Left ventricle myocardium superior (tissue), 1 donor: ENCODE measurements at regions not wholly inside any gene's neighbourhood (a gene's known extent, or its start where the extent isn't known, plus 50 kb on each side); places are given as distances from the start of the nearest gene placed in this dataset.

ENCODE experiments used
- ATAC-seq: fragments of 200-7000 bp; cut with Tn5 transposase; one replicate; pipeline ENCODE4 v1.9.1; 2020; ENCODE audit warnings: mild to moderate bottlenecking, moderate library complexity
- DNase-seq: peaks from one replicate; pipeline ENCODE4 v3.0.0-alpha.2; 2020
- intact Hi-C: fragments of 100-400 bp; cut with micrococcal nuclease; formaldehyde crosslinking; loops from one replicate; pipeline ENCODE4 v1.11.0; 2022
- donor health status: DM: no; HTN: yes; CAD: no; lungs with severe emphysema.

DNA sequence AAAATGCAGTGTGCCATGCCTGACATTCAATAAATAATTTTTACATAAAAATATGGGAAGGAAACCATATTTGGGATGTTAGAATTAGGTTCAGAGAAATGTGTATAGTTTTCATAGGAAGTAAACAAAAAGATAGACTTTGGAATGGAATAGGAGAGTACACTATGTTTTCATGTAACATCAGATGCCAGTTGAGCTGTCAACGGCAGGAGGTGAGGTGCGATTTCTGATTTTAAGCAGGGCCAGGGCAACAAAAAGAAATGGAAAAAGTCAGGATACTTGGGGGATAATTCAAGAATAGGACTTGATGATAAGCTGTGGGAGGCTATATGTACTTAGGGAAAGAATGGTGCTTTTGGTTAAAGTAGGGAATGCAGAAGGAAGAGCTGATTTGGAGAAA, 639.5 kb downstream of the OTOL1 start:
- ATAC-seq (peak; percentile 39), DNase-seq (peak; percentile 55)
- intact Hi-C loops, result no loop called here

DNA sequence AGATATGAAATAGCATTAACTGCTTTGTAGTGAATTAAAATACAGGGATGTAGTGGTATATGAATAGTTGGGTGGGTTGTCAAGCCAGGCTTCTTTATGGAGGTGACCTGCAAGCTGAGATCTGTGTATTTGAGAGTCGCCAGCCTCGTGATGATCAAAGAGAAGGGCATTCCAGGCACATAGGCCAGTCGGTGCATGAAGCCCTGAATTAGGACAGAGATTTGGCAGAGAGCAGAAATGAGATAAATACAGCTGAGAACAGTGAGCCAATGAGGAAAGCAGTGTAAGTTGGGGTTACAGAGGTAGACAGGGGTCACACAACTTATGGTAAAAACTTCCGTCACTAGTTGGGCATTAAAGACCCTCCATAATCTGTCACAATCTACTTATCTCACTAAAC, 641.9 kb downstream of the OTOL1 start:
- DNase-seq, result peak; percentile 40
- peak; percentile 98 for ATAC-seq
- intact Hi-C loops, result no loop called here

DNA sequence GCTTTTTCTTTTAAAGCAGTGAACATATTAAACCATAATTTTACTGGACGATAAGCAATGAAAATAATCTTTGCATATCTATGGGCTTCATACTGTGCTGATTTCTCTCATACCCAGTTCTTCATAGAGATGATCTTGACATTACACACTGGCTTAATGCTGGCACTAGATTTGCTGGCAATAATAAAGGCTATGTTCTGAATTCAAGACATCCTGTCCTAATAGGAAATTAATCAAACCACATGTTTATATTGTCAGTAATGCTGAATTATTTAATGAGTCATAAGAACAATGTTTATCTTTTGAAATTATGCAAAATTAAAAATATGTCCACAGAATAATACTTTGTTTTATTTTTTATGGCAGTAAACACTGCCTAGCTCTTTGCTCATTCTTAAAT, 643.2 kb downstream of the OTOL1 start:
- ATAC-seq (no peak), DNase-seq (no peak)
- intact Hi-C loops, result no loop called here

DNA sequence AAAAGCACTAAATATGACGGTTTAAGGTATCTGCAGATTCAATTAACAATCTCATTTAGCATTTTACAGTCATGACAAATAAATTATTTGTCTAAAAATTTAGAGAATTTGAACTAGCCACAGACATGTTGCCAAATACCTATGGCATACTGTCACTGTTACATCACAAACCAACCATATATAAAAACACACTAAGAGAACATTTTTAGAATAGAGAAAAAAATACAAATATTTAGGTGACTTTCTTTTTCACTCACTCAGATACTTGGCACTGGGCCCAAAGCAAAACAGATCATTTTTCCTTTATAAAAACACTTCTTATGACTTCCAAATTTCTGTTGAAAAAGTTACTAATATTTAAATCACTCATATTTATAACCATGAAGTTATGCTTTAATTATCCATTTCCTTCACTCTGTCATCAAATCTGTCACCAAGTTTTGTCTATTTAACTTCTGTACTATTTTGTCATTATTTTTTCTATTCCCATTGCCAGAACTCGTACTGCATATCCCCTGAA, 644.7 kb downstream of the OTOL1 start:
- ATAC-seq (no peak), DNase-seq (no peak)
- intact Hi-C loops, result no loop called here

DNA sequence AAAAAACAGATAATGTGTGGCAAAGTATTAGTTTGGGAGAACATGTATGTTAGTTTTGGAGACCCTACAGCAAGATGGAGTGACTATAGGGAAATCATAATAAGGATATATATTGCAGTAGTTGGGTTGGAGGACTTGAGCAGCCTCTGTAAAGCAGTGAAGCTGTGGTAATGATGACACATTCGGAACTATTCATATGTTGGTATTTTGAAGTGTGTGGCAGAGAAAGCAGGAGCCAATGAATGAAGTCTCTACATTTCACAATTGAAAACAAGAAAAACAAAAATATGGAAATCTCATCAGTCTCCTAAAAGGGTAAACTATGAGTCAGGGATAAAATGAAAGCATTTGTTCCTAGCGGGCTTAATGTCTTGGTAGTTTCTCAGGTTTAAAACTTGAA, 645.9 kb downstream of the OTOL1 start:
- ATAC-seq (no peak), DNase-seq (no peak)
- intact Hi-C loops, result no loop called here

DNA sequence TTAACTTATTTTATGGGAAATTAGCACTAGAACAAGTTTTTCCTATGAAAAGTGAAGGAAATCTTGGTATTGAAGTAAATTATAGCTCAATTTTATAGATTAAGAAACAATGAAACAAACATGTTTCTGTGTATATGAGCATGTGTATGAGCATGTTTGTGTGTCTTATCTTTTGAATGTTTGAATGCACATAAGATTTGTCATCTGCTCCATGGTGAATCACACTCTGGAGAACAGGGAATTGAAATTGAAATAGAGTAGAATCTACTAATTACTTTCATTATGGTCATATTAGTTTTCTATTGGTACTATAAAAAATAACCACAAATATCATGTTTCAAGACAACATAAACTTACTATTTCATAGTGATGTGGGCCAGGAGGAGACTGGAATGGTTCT, 646.6 kb downstream of the OTOL1 start:
- ATAC-seq, result no peak
- intact Hi-C loops, result no loop called here
- DNase-seq, result no peak

DNA sequence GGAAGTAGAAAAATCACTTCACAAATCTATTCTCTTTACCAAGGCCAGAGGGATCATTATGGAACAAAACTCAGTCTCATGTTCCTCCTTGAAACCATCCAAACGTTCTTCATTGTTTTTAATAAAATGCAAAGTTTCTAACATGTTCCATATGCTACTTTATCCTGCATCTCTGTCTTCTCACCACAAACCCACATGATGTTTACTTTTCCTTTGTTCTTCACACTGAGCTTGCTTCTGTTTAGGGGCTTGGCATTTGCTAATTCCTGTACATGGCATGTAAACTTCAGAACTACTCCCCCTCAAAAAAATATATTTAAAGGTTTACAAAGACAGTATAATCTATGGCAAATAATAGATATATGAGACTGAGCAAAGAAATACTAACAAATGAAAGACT, 651.4 kb downstream of the OTOL1 start:
- intact Hi-C loops, result no loop called here
- no peak for DNase-seq
- no peak for ATAC-seq

DNA sequence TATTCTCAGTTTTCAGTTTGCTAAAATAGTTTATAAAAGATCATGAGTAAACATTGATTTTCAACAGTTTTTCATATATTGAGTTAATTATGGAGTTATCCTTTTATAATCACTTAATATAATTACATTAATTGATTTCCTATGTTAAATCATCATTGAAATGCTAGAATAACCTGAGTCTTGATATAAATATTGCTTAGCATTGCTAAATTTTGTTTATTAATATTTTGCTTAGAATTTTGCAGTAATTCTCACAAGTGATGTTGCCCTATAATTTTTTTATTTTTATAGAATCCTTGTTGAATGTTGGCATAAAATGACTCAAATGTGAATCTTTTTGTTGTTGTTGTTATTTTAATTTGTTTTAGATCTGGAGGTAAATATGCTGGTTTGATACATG, 654.2 kb downstream of the OTOL1 start:
- DNase-seq (no peak), ATAC-seq (no peak)
- intact Hi-C loops, result no loop called here

DNA sequence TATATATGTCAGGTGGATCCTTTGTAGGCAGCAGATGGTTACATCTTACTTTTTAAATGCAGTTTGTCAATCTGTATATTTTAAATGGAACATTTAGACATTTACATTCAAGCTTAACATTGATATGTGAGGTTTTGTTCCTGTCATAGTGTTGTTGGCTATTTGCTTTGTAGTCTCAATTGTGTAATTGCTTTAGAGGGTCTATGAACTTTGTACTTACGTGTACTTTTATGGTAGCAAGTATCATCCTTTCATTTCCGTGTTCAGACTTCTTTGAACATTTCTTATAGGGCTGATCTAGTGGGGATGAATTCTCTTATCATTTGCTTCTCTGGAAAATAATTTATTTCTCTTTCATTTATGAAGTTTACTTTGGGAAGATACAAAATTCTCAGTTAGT, 656.0 kb downstream of the OTOL1 start:
- DNase-seq, result no peak
- ATAC-seq, result no peak
- intact Hi-C loops, result no loop called here

DNA sequence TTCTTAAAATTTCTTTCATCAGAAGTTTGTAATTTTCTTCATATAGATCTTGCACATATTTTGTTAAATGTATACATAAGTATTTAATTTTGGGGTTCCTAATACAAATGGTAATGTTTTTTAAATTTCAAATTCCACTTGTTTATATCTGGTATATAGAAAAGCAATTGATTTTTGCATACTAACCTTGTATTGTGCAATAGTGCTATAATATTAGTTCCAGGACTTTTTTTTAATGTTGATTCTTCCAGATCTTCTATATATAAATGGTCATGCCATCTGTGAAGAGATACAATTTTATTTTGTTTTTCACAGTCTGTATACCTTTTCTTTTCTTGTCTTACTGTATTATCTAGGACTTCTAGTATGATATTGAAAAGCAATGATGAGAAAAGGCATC, 665.0 kb downstream of the OTOL1 start:
- DNase-seq (no peak), ATAC-seq (no peak)
- intact Hi-C loops, result no loop called here

DNA sequence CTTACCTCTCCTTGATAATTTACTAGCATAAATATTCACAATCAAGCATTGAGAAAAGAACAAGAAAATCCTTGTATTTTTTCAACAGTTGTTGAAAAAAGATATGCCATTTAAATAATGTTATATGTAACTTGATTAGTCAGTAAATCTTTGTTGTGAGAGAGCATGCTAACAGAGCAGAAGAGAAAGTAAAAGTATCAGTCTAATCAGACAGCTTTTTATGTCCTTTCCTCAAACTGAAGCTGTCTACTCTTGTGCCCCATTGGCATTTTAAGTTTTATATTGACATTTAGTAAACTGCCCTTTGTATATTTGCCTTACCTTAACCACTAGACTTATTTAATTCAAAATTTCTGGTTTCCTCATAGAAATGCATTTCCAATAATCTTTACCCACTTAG, 668.7 kb downstream of the OTOL1 start:
- ATAC-seq (no peak), DNase-seq (no peak)
- intact Hi-C loops, result no loop called here

DNA sequence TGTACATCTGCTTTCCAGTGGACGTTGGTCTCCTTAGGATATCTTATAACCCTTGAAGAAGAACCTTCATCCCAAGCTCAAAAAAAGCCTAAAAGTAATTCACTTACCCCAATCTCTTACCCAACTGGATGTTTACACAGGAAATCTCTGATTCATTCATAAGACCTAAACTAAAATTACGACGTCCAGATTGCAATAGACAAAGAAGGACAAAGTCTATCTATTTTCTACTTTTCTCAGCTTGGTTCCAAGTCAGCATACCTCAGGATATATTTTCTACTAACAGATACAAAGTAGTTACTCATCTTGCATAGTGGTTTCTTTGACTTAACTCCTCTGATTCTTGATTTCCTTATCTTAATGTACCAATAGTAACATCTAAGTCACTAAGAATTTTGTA, 669.9 kb downstream of the OTOL1 start:
- intact Hi-C loops, result no loop called here
- ATAC-seq (no peak), DNase-seq (no peak)

DNA sequence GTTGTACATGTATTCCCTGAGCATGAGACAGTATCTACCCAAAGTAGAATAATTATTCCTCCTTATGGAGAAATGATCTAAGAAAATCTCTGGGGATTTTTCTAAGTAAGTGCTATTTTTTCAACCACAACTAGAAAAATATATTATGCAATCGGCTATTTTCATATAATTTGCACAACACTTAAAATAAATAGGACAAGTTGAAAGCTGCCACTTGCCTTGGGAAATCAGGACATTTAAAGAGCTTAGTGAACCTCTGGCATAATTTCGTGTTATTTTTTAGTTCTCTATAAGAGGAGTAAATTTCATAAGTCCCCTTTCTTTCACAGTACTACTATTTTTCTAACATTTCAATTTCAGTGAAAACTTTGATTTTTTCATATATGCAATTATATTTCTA, 672.1 kb downstream of the OTOL1 start:
- intact Hi-C loops, result no loop called here
- ATAC-seq (peak; percentile 20), DNase-seq (no peak)

DNA sequence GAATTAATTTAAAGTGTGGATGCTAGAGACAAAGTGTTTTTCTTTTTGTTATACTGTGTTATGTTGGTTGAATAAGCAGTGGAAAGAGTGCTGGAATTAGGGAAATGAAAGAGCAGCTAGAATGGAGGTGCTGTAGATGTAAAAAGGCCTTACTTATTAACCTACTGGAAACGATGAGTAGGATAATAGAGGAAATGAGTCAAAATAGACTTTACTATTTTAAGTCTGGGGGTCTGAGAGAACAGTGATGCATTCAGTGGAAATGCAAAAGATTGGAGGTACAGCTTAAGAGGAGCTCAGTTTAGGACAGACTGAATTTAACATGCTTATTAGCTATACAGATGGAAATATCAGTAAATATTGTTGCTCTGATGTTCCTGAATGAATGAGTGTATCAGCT, 674.0 kb downstream of the OTOL1 start:
- intact Hi-C loops, result no loop called here
- ATAC-seq, result no peak
- no peak for DNase-seq

DNA sequence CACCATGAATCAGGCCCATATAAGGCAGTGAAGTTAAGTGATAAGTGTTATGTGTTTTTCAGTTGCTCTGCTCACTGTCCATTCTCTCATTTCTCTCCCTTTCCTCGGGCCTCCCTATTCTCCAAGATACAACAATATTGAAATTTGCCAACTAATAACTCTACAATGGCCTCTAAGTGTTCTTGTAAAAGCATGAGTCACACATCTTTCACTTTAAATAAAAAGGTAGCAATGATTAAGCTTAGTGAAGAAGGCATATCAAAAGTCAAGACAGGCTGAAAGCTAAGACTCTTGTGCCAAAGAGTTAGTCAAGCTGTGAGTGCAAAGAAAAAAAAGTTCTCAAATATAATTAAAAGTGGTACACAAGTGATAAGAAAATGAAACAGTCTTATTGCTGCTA, 675.4 kb downstream of the OTOL1 start:
- ATAC-seq (no peak), DNase-seq (no peak)
- intact Hi-C loops, result no loop called here

DNA sequence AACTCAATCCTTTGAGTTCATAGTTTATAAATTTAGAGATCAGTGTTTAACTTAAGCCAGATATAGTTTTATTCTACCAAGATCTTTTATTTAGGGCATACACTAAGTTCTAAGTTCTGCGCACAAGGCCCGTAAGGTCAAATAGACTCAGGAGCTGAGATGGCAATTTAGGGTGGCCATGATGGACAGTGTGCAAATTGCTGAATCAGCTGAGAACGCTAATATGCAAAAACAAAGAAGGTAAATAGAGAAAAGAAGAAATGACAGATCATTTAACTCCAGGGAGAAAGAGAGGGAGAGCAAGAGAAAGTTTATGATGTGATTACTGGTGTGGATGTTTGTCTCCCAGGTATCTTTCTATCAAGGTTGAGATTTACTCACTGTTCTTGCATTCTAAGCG, 678.5 kb downstream of the OTOL1 start:
- ATAC-seq (no peak), DNase-seq (no peak)
- intact Hi-C loops, result no loop called here

DNA sequence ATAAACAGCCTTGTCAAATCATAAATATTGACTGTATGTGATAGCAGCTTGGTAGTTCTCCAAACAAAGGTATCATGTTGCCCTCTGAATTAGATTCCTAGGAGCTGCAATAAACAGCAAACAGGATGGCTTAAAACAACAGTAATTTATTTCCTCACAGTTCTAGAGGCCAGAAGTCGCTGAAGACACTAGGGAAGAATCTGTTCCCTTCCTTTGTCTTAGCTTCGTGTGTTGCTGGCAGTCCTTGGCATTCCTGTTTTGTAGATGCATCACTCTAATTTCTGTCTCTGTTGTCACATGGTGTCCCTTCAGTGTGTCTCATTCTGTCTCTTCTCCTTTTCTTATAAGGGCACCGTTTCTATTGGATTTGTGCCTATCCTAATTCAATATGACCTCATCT, 679.3 kb downstream of the OTOL1 start:
- intact Hi-C loops, result no loop called here
- ATAC-seq, result no peak

DNA sequence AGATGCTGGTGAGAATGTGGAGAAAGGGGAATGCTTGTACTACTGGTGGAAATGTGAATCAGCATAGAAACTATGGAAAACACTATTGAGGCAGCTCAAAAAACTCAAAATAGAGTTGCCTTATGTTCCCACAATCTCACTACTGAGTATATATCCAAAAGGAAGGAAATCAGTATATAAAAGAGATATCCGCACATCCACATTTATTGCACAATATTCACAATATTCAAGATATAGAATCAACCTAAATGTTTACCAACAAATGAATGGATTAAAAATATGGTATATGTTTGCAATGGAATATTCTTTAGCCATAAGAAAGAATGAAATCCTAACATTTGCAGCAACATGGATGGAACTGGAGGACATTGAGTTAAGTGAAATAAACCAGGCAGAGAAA, 686.8 kb downstream of the OTOL1 start:
- ATAC-seq (no peak), DNase-seq (no peak)
- intact Hi-C loops, result no loop called here

More for the DNA sequence above, 679.3 kb downstream of the OTOL1 start:
- no peak for DNase-seq

DNA sequence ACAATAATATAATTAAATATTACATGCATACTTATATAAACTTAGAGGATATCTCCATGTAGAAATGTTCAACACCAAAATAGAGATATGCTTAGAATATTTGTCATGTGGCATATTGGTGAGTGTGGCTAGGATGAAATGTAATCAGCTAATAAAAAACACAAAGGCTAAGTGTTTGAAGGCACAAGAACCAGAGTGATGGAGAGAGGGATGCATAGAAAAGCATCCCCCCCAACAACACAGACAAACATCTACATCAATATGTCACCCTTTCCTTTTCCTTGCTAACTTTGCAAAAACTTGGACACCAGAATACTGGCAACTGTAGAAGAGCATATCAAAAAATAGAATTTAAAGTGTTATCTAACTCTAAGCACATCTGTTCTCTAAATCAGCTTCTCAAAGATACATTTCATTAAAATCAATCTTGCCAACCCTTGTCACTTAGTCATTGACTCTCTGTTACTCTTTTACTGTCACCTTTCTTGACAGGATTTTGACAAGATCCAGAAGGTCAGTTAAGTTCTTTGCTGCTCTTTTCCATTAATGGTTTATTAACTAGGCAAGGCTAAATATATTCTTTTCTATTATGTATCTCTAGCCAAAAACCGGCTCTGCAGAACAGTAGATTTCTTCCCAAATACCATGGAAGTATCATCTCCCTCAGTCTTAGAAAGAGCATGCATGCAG, 695.9 kb downstream of the OTOL1 start:
- intact Hi-C loops, result no loop called here
- DNase-seq, result no peak
- ATAC-seq, result peak; percentile 72

DNA sequence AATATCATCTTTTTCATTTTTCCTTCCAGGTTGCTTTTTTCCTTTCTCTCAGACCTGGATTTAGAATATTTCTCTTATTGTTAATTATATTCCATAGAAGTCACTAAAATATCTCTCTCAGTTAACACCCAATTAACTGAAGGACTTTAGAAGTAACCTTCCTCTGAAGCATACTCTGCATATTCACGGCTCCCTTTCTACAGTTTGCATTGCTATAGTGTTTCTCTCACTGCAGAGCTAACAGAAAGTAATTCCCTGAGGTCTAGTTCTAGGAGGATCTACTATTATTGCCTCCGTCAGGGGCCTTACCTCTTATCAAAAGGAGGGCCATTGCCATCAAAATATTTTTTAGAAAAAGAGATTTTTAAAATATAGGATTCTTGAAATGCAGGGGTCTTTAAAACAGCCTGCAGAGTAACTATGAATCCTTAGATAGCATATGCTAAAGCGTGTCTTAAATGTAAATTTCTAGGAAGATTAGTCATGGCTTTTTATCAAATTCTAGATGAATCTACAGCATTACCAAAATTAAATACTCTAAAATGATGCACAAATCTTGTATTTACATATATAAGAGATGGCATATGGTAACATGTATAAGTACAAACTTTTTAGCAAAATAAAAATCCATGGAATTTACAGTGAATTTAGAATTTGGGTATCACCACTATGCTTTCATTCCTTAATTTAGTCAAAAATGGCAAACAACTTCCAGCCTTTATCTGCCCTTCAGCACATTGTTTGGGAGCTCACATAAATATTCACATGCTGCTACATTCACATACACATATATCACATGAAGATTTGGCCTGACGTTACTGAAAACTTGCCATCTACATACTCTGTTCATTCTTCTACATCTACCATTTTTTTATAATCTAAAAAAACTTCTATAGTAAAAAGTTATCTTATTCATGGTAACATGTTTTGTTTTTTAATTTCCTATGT, 696.8 kb downstream of the OTOL1 start:
- DNase-seq (no peak), ATAC-seq (peak; percentile 25)
- intact Hi-C loops, result no loop called here

DNA sequence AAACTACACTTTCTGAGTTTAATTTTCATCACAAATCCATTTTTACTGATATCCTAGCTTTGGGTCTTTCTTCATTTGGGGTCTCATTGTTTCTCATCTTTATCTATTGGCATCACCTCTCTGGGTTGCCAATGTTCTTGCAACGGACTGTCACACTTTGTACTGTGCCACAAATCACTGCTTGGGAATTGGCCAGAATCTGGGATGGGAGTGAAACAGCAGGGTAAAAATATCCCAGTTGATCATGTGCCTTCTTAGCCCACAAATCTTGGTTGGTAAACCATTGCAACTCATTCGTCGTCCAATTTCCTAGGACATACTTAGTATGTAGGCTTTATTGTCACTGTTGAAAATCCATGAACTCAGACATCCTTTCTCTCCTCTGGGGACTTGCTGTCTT, 698.5 kb downstream of the OTOL1 start:
- ATAC-seq, result peak; percentile 91

More for the DNA sequence above, 698.5 kb downstream of the OTOL1 start:
- no peak for DNase-seq
- intact Hi-C loops, result no loop called here
